Smooth muscle cell (in vitro differentiated cells): ENCODE measurements at regions not wholly inside any gene's neighbourhood (a gene's known extent, or its start where the extent isn't known, plus 50 kb on each side); places are given as distances from the start of the nearest gene placed in this dataset.

Experiments
- DNase-seq: peaks from one replicate; lab custom pipeline; 2025; ENCODE audit not compliant: unreplicated experiment; lab: John Stamatoyannopoulos, UW
- H2AFZ ChIP-seq: fragments of 200-600 bp; sonication (generic); 2 replicates; pipeline ENCODE4 v1.6.0; 2016; ENCODE audit warnings: antibody characterized with exemption, low read depth, mild to moderate bottlenecking
- H3F3A ChIP-seq: fragments of 200-600 bp; sonication (generic); 2 replicates; pipeline ENCODE4 v1.6.0; 2017; ENCODE audit warnings: antibody characterized with exemption, low read depth
- H3K27ac ChIP-seq: fragments of 200-600 bp; sonication (generic); 2 replicates; pipeline ENCODE4 v1.5.1; 2016; ENCODE audit warnings: low read depth, mild to moderate bottlenecking
- H3K27me3 ChIP-seq: fragments of 200-600 bp; sonication (generic); 2 replicates; pipeline ENCODE4 v1.6.1; 2016; ENCODE audit warnings: low read depth, mild to moderate bottlenecking
- H3K36me3 ChIP-seq: fragments of 200-600 bp; sonication (generic); 2 replicates; pipeline ENCODE4 v1.5.1; 2016; ENCODE audit warnings: low read depth
- H3K4me1 ChIP-seq: fragments of 200-600 bp; sonication (generic); 2 replicates; pipeline ENCODE4 v1.5.1; 2016; ENCODE audit warnings: low read depth
- H3K4me2 ChIP-seq: fragments of 200-600 bp; sonication (generic); 2 replicates; pipeline ENCODE4 v1.6.0; 2016; ENCODE audit warnings: mild to moderate bottlenecking
- H3K4me3 ChIP-seq: fragments of 200-600 bp; sonication (generic); 2 replicates; pipeline ENCODE4 v1.5.1; 2016; ENCODE audit warnings: mild to moderate bottlenecking
- H3K79me2 ChIP-seq: fragments of 200-600 bp; sonication (generic); 2 replicates; pipeline ENCODE4 v1.6.0; 2016; ENCODE audit warnings: low read depth, mild to moderate bottlenecking
- H3K9ac ChIP-seq: fragments of 200-600 bp; sonication (generic); 2 replicates; pipeline ENCODE4 v1.6.0; 2016; ENCODE audit warnings: low read depth
- H3K9me3 ChIP-seq: fragments of 200-600 bp; sonication (generic); replicated peaks from 2 replicates; pipeline ENCODE4 v1.5.1; 2016; ENCODE audit warnings: low read depth
- H4K20me1 ChIP-seq: fragments of 200-600 bp; sonication (generic); 2 replicates; pipeline ENCODE4 v1.6.0; 2016; ENCODE audit warnings: low read depth
- whole genome bisulfite sequencing: methylation state at CpG from one replicate; pipeline ENCODE4 v1.1.7; 2016; ENCODE audit warnings: low lambda C conversion rate; 5-methylcytosine and 5-hydroxymethylcytosine counted together
- TF ChIP-seq, protein P1 (sequence below): fragments of 200-600 bp; sonication (generic); IDR thresholded peaks from 2 replicates; pipeline ENCODE4 v1.5.1; 2017; ENCODE audit warnings: borderline replicate concordance, mild to moderate bottlenecking, antibody characterized with exemption; ENCODE audit not compliant: insufficient read depth, poor library complexity, severe bottlenecking

DNA sequence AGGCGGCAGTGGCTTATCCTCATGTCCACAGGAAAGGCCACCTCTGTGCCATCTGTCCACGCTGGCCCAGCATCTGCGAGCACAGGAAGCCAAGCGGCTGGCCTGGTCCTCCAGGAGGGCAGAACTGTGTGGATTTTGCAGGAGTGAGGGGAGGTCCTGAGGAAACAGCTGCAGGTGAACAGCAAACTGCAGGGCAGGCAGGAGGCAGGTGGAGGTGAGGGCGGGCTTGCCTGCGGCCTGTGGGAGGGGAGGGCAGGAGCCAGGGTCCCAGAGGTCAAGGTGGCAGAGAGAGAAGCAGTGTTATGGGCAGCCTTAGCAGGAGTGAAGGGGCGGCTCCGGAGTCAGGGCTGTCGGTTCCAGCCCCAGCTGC is 369.7 kb downstream of the SHANK2 start:
- Histone ChIP-seq H4K20me1 (no peaks in the 10 kb centered on the region), H3K27ac (no peak overlapping the region), H3K4me2 (no peak overlapping the region), H3K27me3 (no peaks in the 10 kb centered on the region), H3K79me2 (no peaks in the 10 kb centered on the region), H3K36me3 (no peaks in the 10 kb centered on the region), H2AFZ (no peak overlapping the region), H3K9ac (no peak overlapping the region), H3K9me3 (no peaks in the 10 kb centered on the region), H3K4me3 (no peak overlapping the region), H3F3A (no peaks in the 10 kb centered on the region), H3K4me1 (peaks cover 12% of the 10 kb centered on the region)
- no peak for DNase-seq
- WGBS = 93% methylated on average over 7 of the region's 9 CpGs
- TF ChIP-seq, protein P1, sequence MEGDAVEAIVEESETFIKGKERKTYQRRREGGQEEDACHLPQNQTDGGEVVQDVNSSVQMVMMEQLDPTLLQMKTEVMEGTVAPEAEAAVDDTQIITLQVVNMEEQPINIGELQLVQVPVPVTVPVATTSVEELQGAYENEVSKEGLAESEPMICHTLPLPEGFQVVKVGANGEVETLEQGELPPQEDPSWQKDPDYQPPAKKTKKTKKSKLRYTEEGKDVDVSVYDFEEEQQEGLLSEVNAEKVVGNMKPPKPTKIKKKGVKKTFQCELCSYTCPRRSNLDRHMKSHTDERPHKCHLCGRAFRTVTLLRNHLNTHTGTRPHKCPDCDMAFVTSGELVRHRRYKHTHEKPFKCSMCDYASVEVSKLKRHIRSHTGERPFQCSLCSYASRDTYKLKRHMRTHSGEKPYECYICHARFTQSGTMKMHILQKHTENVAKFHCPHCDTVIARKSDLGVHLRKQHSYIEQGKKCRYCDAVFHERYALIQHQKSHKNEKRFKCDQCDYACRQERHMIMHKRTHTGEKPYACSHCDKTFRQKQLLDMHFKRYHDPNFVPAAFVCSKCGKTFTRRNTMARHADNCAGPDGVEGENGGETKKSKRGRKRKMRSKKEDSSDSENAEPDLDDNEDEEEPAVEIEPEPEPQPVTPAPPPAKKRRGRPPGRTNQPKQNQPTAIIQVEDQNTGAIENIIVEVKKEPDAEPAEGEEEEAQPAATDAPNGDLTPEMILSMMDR = no peak

DNA sequence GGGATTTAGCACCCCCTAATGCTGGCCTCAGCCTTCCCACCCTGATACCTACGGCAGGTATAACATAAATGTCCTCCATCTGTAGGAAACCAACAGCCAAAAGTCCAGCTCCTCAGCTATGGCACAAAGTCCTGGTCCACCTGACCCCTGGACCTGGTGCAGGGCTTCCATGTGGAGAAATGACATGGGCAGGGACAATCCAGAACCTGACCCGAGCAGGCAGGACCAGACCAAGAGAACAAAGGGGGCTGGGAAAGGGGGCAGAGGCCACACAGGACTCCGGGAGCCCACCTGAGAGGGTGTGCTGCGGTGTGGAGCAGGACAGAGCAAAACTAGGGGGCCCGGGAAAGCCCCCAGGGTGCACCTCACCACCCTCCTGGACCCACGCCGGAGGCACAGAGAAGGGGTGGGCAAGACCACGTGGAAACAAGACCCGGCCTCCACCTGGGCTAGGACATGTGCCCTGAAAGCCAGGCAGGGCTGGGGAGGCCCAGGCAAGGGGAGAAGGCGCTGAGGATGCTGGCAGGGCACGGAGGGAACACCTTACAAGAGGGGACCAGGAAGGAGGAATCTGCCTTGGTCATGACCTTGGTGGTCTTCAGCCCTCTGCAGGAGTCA is 368.9 kb downstream of the SHANK2 start:
- no peaks in the 10 kb centered on the region for H3K27me3 ChIP-seq
- no peaks in the 10 kb centered on the region for H3K9me3 ChIP-seq
- no peak overlapping the region for H3K27ac ChIP-seq
- no peak overlapping the region for H3K4me3 ChIP-seq
- H3F3A ChIP-seq = no peaks in the 10 kb centered on the region
- no peak overlapping the region for H3K9ac ChIP-seq
- no peak overlapping the region for H3K4me2 ChIP-seq
- no peak overlapping the region for H2AFZ ChIP-seq
- DNase-seq = no peak
- H4K20me1 ChIP-seq = no peaks in the 10 kb centered on the region
- TF ChIP-seq, protein P1 = no peak
- H3K79me2 ChIP-seq = no peaks in the 10 kb centered on the region
- 92% methylated on average over 11 of the region's 11 CpGs for WGBS
- no peaks in the 10 kb centered on the region for H3K36me3 ChIP-seq
- peaks cover 18% of the 10 kb centered on the region for H3K4me1 ChIP-seq

DNA sequence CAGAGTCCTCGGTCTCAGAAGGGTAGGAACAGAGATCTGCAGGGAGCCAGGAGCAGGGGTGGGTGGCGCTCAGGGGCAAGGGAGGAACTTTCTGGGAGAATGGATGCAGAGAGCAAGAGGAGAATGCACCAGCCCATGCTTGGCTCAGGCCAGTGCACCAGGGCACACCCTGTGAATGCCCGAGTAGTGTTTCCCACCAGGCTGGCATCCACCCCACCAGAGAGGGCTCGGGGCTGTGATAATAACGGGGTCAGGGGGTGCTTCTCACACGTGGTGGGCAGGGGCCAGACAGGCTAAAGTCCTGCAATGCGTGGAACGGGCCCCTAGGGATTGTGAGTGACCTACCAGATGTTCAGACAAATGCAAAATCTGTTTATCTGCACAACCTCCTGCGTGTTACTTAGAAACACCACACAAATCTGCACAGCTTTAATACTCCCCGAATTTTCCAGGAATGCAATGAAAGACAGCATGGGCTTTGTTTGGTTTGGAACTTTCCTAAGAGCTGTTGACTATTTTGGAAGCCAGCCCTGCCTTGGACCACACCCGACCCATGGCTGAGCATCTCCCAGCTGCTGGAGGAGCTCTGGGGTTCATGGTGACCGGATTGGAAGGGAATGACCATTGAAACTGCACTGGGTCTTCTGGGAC is 368.3 kb downstream of the SHANK2 start:
- Histone ChIP-seq H3K27me3 (no peaks in the 10 kb centered on the region), H3K9ac (no peak overlapping the region), H3K9me3 (no peaks in the 10 kb centered on the region), H2AFZ (no peak overlapping the region), H4K20me1 (no peaks in the 10 kb centered on the region), H3F3A (no peaks in the 10 kb centered on the region), H3K4me2 (no peak overlapping the region), H3K79me2 (no peaks in the 10 kb centered on the region), H3K27ac (no peak overlapping the region), H3K4me1 (peaks cover 18% of the 10 kb centered on the region), H3K36me3 (no peaks in the 10 kb centered on the region), H3K4me3 (no peak overlapping the region)
- TF ChIP-seq, protein P1 = no peak
- 88% methylated on average over 12 of the region's 12 CpGs for WGBS
- DNase-seq = no peak
